H1 (cell line): ENCODE measurements at regions not wholly inside any gene's neighbourhood (a gene's known extent, or its start where the extent isn't known, plus 50 kb on each side); places are given as distances from the start of the nearest gene placed in this dataset.

Experiments used
- CTCF ChIA-PET: fragments of 300-600 bp; sonication (Branson Sonifier 250); formaldehyde crosslinking; loops from one replicate; lab custom pipeline; 2021; ENCODE audit not compliant: partially characterized antibody; lab: Charles Lee
- POLR2A ChIA-PET: fragments of 300-600 bp; sonication (Branson Sonifier 250); formaldehyde crosslinking; loops from one replicate; lab custom pipeline; 2021; ENCODE audit warnings: inconsistent platforms; ENCODE audit not compliant: partially characterized antibody; lab: Charles Lee
- DNase-seq, 2 experiments: peaks; one replicate each; pipeline versions ENCODE4 v3.0.0 to v3.0.0-alpha.2; 2010 to 2022; ENCODE audit warnings: low spot score in 2 of 2, low read depth in 1 of 2, mixed read lengths in 1 of 2
- FAIRE-seq: peaks from 2 replicates; lab custom pipeline; 2011; peaks lifted over from hg19 to GRCh38; lab: Jason Lieb, UNC
- H2AFZ ChIP-seq: 2 replicates; pipeline ENCODE4 v1.8.1; 2012; ENCODE audit warnings: low read length, inconsistent platforms
- H2AK5ac ChIP-seq: 2 replicates; pipeline ENCODE4 v1.6.1; 2013; ENCODE audit warnings: low read depth, low read length
- H2BK120ac ChIP-seq: replicated peaks from 2 replicates; pipeline ENCODE3; 2013; ENCODE audit warnings: low read depth, low read length, inconsistent platforms
- H2BK12ac ChIP-seq: 2 replicates; pipeline ENCODE4 v1.6.1; 2013; ENCODE audit warnings: low read depth, low read length
- H2BK15ac ChIP-seq: 2 replicates; pipeline ENCODE4 v1.6.1; 2013; ENCODE audit warnings: low read length
- H2BK20ac ChIP-seq: 2 replicates; pipeline ENCODE4 v1.6.1; 2013; ENCODE audit warnings: low read length
- H2BK5ac ChIP-seq: 2 replicates; pipeline ENCODE4 v1.6.1; 2013; ENCODE audit warnings: low read depth, low read length
- H3K14ac ChIP-seq: 2 replicates; pipeline ENCODE4 v1.6.1; 2013; ENCODE audit warnings: inconsistent platforms; ENCODE audit not compliant: insufficient read length
- H3K18ac ChIP-seq: 2 replicates; pipeline ENCODE4 v1.6.1; 2013; ENCODE audit warnings: low read length; ENCODE audit errors: extremely low read depth
- H3K23ac ChIP-seq: 2 replicates; pipeline ENCODE4 v1.6.1; 2013; ENCODE audit warnings: inconsistent platforms; ENCODE audit not compliant: insufficient read length
- H3K23me2 ChIP-seq: 2 replicates; pipeline ENCODE4 v1.6.1; 2013; ENCODE audit warnings: low read depth, low read length
- H3K27ac ChIP-seq: 2 replicates; pipeline ENCODE4 v1.6.1; 2011; ENCODE audit warnings: low read depth, low read length, inconsistent platforms
- H3K27me3 ChIP-seq, 4 experiments: replicated peaks in 1 of 4; 1 replicate in 1 of 4; 2 replicates in 3 of 4; pipeline versions ENCODE4 v1.6.1 to v1.8.1; 2011 to 2013; ENCODE audit warnings: low read length in 3 of 4, mild to moderate bottlenecking in 3 of 4, inconsistent platforms in 2 of 4, mixed read lengths in 2 of 4, moderate library complexity in 1 of 4; ENCODE audit not compliant: control insufficient read depth in 3 of 4, insufficient read depth in 3 of 4; ENCODE audit errors: extremely low read depth in 1 of 4
- H3K36me3 ChIP-seq, 4 experiments: 2 replicates each; pipeline versions ENCODE4 v1.6.1 to v1.8.1; 2011 to 2013; ENCODE audit warnings: mild to moderate bottlenecking in 4 of 4, low read length in 3 of 4, moderate library complexity in 2 of 4, control low read depth in 1 of 4, inconsistent platforms in 1 of 4; ENCODE audit not compliant: insufficient read depth in 4 of 4, control insufficient read depth in 2 of 4
- H3K4ac ChIP-seq: replicated peaks from 2 replicates; pipeline ENCODE3; 2013; ENCODE audit warnings: low read length, low read depth, mixed read lengths, inconsistent platforms; ENCODE audit not compliant: insufficient read length
- H3K4me1 ChIP-seq, 4 experiments: replicated peaks in 1 of 4; 1 replicate in 1 of 4; 2 replicates in 3 of 4; pipeline versions ENCODE4 v1.6.1 to v1.8.1; 2011 to 2013; ENCODE audit warnings: low read length in 3 of 4, inconsistent platforms in 2 of 4, mixed read lengths in 1 of 4; ENCODE audit not compliant: insufficient read depth in 4 of 4, control insufficient read depth in 3 of 4
- H3K4me2 ChIP-seq, 2 experiments: 2 replicates each; pipeline versions ENCODE4 v1.6.1 to v1.8.1; 2011 to 2013; ENCODE audit warnings: low read depth in 2 of 2, low read length in 2 of 2, control low read depth in 1 of 2, inconsistent platforms in 1 of 2, mild to moderate bottlenecking in 1 of 2; ENCODE audit not compliant: insufficient read depth in 1 of 2
- H3K4me3 ChIP-seq, 4 experiments: fragments of 200-600, 300-600 bp in 1 of 4; sonication (generic), shearing (Covaris generic), sonication (Bioruptor Twin) in 1 of 4; 2 replicates each; pipeline versions ENCODE4 v1.5.1 to v1.8.1; 2011 to 2016; ENCODE audit warnings: low read length in 4 of 4, low read depth in 3 of 4, control low read depth in 2 of 4, inconsistent platforms in 2 of 4, mild to moderate bottlenecking in 2 of 4, mixed read lengths in 1 of 4, moderate library complexity in 1 of 4; ENCODE audit not compliant: insufficient read depth in 2 of 4; ENCODE audit errors: extremely low read depth in 1 of 4
- H3K56ac ChIP-seq: replicated peaks from 2 replicates; pipeline ENCODE3; 2013; ENCODE audit warnings: low read depth, mild to moderate bottlenecking, mixed read lengths, low read length, inconsistent platforms; ENCODE audit not compliant: insufficient read length
- H3K79me1 ChIP-seq: 2 replicates; pipeline ENCODE4 v1.6.1; 2013; ENCODE audit warnings: low read depth, low read length, control low read depth
- H3K79me2 ChIP-seq, 2 experiments: 2 replicates each; pipeline versions ENCODE4 v1.6.1 to v1.8.1; 2012 to 2013; ENCODE audit warnings: low read length in 2 of 2, mild to moderate bottlenecking in 2 of 2, inconsistent platforms in 1 of 2; ENCODE audit not compliant: insufficient read depth in 2 of 2, control insufficient read depth in 1 of 2
- H3K9ac ChIP-seq, 4 experiments: replicated peaks in 1 of 4; 1 replicate in 1 of 4; 2 replicates in 3 of 4; pipeline versions ENCODE4 v1.6.1 to v1.8.1; 2011 to 2013; ENCODE audit warnings: low read depth in 3 of 4, low read length in 3 of 4, control low read depth in 2 of 4, mild to moderate bottlenecking in 2 of 4, moderate library complexity in 2 of 4, inconsistent platforms in 1 of 4; ENCODE audit errors: extremely low read depth in 1 of 4
- H3K9me3 ChIP-seq, 2 experiments: 2 replicates each; pipeline versions ENCODE4 v1.6.1 to v1.8.1; 2012 to 2013; ENCODE audit warnings: mild to moderate bottlenecking in 2 of 2, moderate library complexity in 2 of 2, control low read depth in 1 of 2, inconsistent platforms in 1 of 2, low read depth in 1 of 2, low read length in 1 of 2, mixed read lengths in 1 of 2; ENCODE audit not compliant: insufficient read depth in 2 of 2
- H4K20me1 ChIP-seq, 2 experiments: replicated peaks in 1 of 2; 2 replicates each; pipeline versions ENCODE3 to v1.8.1; 2011 to 2013; ENCODE audit warnings: inconsistent platforms in 2 of 2, low read length in 2 of 2, mild to moderate bottlenecking in 1 of 2; ENCODE audit not compliant: insufficient read depth in 2 of 2, control insufficient read depth in 1 of 2
- H4K5ac ChIP-seq: 2 replicates; pipeline ENCODE4 v1.6.1; 2013; ENCODE audit warnings: low read length, low read depth, mixed read lengths, inconsistent platforms; ENCODE audit not compliant: insufficient read length
- H4K8ac ChIP-seq: 2 replicates; pipeline ENCODE4 v1.8.0; 2013; ENCODE audit warnings: mild to moderate bottlenecking, moderate library complexity, low read length, inconsistent platforms; ENCODE audit not compliant: insufficient read depth; ENCODE audit errors: extremely low read depth
- H4K91ac ChIP-seq: replicated peaks from 2 replicates; pipeline ENCODE3; 2013; ENCODE audit warnings: low read length, mixed read lengths, inconsistent platforms; ENCODE audit not compliant: insufficient read length
- BACH1 ChIP-seq: IDR thresholded peaks from 2 replicates; pipeline ENCODE4 v1.6.1; 2012; ENCODE audit warnings: low read length, improper control_type of control experiment
- SIN3A ChIP-seq, 2 experiments: IDR thresholded peaks in 1 of 2; conservative IDR thresholded peaks in 1 of 2; 2 replicates each; pipeline ENCODE4 v1.6.1; 2011 to 2012; ENCODE audit warnings: low read length in 2 of 2, improper control_type of control experiment in 1 of 2, low read depth in 1 of 2, mild to moderate bottlenecking in 1 of 2
- TCF12 ChIP-seq: IDR thresholded peaks from 2 replicates; pipeline ENCODE4 v1.6.1; 2011; ENCODE audit warnings: low read depth, mild to moderate bottlenecking, low read length
- WGBS, 2 experiments: shearing (Covaris generic) in 1 of 2; methylation state at CpG; one replicate each; pipeline versions ENCODE4 v1.1.6 to v1.1.7; 2013 to 2015; ENCODE audit warnings: low lambda C conversion rate in 2 of 2, mixed read lengths in 2 of 2, inconsistent platforms in 1 of 2, low coverage in 1 of 2, missing lambda C conversion rate in 1 of 2; ENCODE audit not compliant: insufficient replicate concordance in 2 of 2, insufficient coverage in 1 of 2, insufficient read length in 1 of 2; ENCODE audit errors: extremely low coverage in 1 of 2, missing lambda C conversion rate in 1 of 2; 5-methylcytosine and 5-hydroxymethylcytosine counted together
- TF ChIP-seq, protein P1 (sequence below): IDR thresholded peaks from 2 replicates; pipeline ENCODE4 v1.6.1; 2012; ENCODE audit warnings: inconsistent platforms

DNA sequence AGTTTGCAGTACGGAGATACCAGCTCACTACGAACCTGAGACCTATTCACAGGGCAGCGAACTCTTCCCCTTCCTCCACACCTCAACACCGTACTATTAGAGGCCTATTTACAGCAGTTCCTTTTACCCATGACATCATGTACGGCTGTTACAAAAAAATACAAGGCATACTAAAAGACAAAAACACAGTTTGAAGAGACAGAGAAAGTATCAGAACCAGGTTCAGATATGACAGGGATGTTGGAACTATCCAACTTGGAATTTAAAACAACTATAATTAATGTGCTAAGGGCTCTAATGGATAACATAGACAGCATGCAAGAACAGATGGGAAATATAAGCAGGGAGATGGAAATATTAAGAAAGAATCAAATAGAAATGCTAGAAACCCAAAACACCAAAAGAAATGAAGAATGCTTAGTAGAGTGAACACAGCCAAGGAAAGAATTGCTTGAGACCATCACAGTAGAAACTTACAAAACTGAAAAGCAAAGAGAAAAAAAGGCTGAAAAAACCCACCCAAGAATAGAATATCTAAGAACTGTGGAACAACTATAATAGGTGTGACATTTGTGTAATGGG, 99.2 kb upstream of the ZNF521 start:
- Histone ChIP-seq H2BK20ac (no peak overlapping the region), H3K4me1 (0 out of 7 replicates have a peak, but pooled peaks cover 0 to 1% (median under 1%) of the 10 kb centered on the region in 4 experiments), H2BK12ac (no peak overlapping the region), H3K14ac (no peak overlapping the region), H3K27me3 (no peaks in the 10 kb centered on the region), H3K79me2 (no peaks in the 10 kb centered on the region), H2BK15ac (no peak overlapping the region), H4K8ac (no peak overlapping the region), H3K9ac (no peak overlapping the region), H3K4me3 (no peak overlapping the region), H3K9me3 (peaks cover 10% of the 10 kb centered on the region in 2 experiments; a peak in 3 of 4 replicates), H4K91ac (no peak overlapping the region), H2BK5ac (no peak overlapping the region), H3K18ac (no peak overlapping the region), H3K23me2 (no peaks in the 10 kb centered on the region), H2AFZ (no peak overlapping the region), H3K27ac (no peak overlapping the region), H3K4me2 (no peak overlapping the region), H2AK5ac (no peak overlapping the region), H2BK120ac (no peak overlapping the region), H4K20me1 (no peaks in the 10 kb centered on the region), H3K56ac (no peak overlapping the region), H4K5ac (no peak overlapping the region), H3K79me1 (no peaks in the 10 kb centered on the region), H3K36me3 (no peaks in the 10 kb centered on the region), H3K4ac (no peak overlapping the region), H3K23ac (no peak overlapping the region)
- POLR2A ChIA-PET = no interaction called here
- WGBS, 2 experiments = 89% methylated on average over 5 of the region's 5 CpGs; no CpG with 5 or more reads in 1 of the 2 experiments
- FAIRE-seq (no peak), DNase-seq (no peak)
- CTCF ChIA-PET = no interaction called here
- TF ChIP-seq SIN3A (conservative IDR thresholded peaks at IDR 0.05 in 1 of 2, IDR thresholded peaks at IDR 0.05 in 1 of 2; ENCODE audit: low read depth in 1 of 2, low read length in 2 of 2) = no peak
- TF ChIP-seq BACH1 = no peak
- TF ChIP-seq, protein P1, sequence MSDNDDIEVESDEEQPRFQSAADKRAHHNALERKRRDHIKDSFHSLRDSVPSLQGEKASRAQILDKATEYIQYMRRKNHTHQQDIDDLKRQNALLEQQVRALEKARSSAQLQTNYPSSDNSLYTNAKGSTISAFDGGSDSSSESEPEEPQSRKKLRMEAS = no peak
- TF ChIP-seq TCF12 = no peak
